Endothelial cell of umbilical vein (primary cell): ENCODE measurements at regions not wholly inside any gene's neighbourhood (a gene's known extent, or its start where the extent isn't known, plus 50 kb on each side); places are given as distances from the start of the nearest gene placed in this dataset.

ENCODE experiments used
- BruUV-seq: library from RNA; stranded (reverse); fragments of 400-500 nt; replicated peaks from 2 replicates; lab custom pipeline; 2021; lab: Mats Ljungman, UMichigan
- CTCF ChIA-PET: fragments of 300-600, 350-600 bp; sonication (Branson Sonifier 250); formaldehyde crosslinking; loops from one replicate; lab custom pipeline; 2021; ENCODE audit warnings: antibody characterized with exemption, inconsistent platforms; lab: Charles Lee
- POLR2A ChIA-PET: fragments of 300-600, 350-600 bp; sonication (Branson Sonifier 250); formaldehyde crosslinking; loops from one replicate; lab custom pipeline; 2021; ENCODE audit warnings: antibody characterized with exemption, inconsistent platforms; lab: Charles Lee
- DNase-seq: peaks from one replicate; pipeline ENCODE4 v3.0.0-alpha.2; 2011; ENCODE audit warnings: low read depth, low spot score
- FAIRE-seq: peaks from 2 replicates; lab custom pipeline; 2011; peaks lifted over from hg19 to GRCh38; lab: Jason Lieb, UNC
- H2AFZ ChIP-seq: 2 replicates; pipeline ENCODE4 v1.6.0; 2012; ENCODE audit warnings: low read depth, low read length, control low read depth, inconsistent platforms
- H3K27ac ChIP-seq: 2 replicates; pipeline ENCODE4 v1.5.1; 2011; ENCODE audit warnings: low read depth, mild to moderate bottlenecking, control low read depth, low read length, moderate library complexity; ENCODE audit not compliant: insufficient read depth
- H3K27me3 ChIP-seq, 2 experiments: 2 replicates each; pipeline versions ENCODE4 v1.6.0 to v1.6.1; 2011; ENCODE audit warnings: low read length in 2 of 2, mixed read lengths in 1 of 2; ENCODE audit not compliant: control insufficient read depth in 2 of 2, insufficient read depth in 2 of 2
- H3K36me3 ChIP-seq, 2 experiments: 2 replicates in 1 of 2; 3 replicates in 1 of 2; pipeline ENCODE4 v1.5.1; 2011; ENCODE audit warnings: low read length in 2 of 2, mild to moderate bottlenecking in 1 of 2, moderate library complexity in 1 of 2; ENCODE audit not compliant: control insufficient read depth in 2 of 2, insufficient read depth in 2 of 2; ENCODE audit errors: extremely low read depth in 1 of 2
- H3K4me1 ChIP-seq: 3 replicates; pipeline ENCODE4 v1.5.1; 2011; ENCODE audit warnings: mild to moderate bottlenecking, low read length; ENCODE audit not compliant: control insufficient read depth, insufficient read depth; ENCODE audit errors: extremely low read depth
- H3K4me2 ChIP-seq: 2 replicates; pipeline ENCODE4 v1.6.1; 2011; ENCODE audit warnings: low read length, control low read depth, mixed read lengths; ENCODE audit not compliant: insufficient read depth
- H3K4me3 ChIP-seq, 3 experiments: fragments of 200-600 bp in 1 of 3; sonication (generic), shearing (Covaris generic) in 1 of 3; replicated peaks in 1 of 3; 2 replicates each; pipeline ENCODE4 v1.5.1; 2011 to 2016; ENCODE audit warnings: control low read depth in 3 of 3, low read length in 3 of 3, mild to moderate bottlenecking in 2 of 3, inconsistent platforms in 1 of 3, low read depth in 1 of 3, moderate library complexity in 1 of 3; ENCODE audit not compliant: insufficient read depth in 1 of 3
- H3K79me2 ChIP-seq: 2 replicates; pipeline ENCODE4 v1.6.0; 2012; ENCODE audit warnings: low read length, inconsistent platforms; ENCODE audit not compliant: control insufficient read depth, insufficient read depth
- H3K9ac ChIP-seq: replicated peaks from 2 replicates; pipeline ENCODE3; 2011; ENCODE audit warnings: low read length, control low read depth; ENCODE audit not compliant: insufficient read depth; ENCODE audit errors: extremely low read depth
- H3K9me1 ChIP-seq: replicated peaks from 3 replicates; pipeline ENCODE4 v1.6.0; 2011; ENCODE audit warnings: mild to moderate bottlenecking, low read length; ENCODE audit not compliant: control insufficient read depth, insufficient read depth; ENCODE audit errors: extremely low read depth
- H3K9me3 ChIP-seq: replicated peaks from 2 replicates; pipeline ENCODE4 v1.5.1; 2012; ENCODE audit warnings: low read length, inconsistent platforms; ENCODE audit not compliant: control insufficient read depth, insufficient read depth
- H4K20me1 ChIP-seq: replicated peaks from 2 replicates; pipeline ENCODE3; 2011; ENCODE audit warnings: mild to moderate bottlenecking, low read length; ENCODE audit not compliant: control insufficient read depth, insufficient read depth; ENCODE audit errors: extremely low read depth
- CTCF ChIP-seq, 2 donors: IDR thresholded peaks; 1 replicate in 1 of 2; 2 replicates in 1 of 2; pipeline ENCODE4 v1.5.1; 2011; ENCODE audit warnings: low read length in 2 of 2, mild to moderate bottlenecking in 2 of 2, moderate library complexity in 2 of 2, control low read depth in 1 of 2, inconsistent platforms in 1 of 2, low read depth in 1 of 2; ENCODE audit not compliant: insufficient read depth in 1 of 2; ENCODE audit errors: extremely low read depth in 1 of 2
- EZH2 ChIP-seq: IDR thresholded peaks from 2 replicates; pipeline ENCODE4 v1.6.1; 2012; ENCODE audit warnings: borderline replicate concordance, low read depth, mild to moderate bottlenecking, moderate library complexity, low read length, inconsistent platforms; ENCODE audit not compliant: severe bottlenecking
- FOS ChIP-seq: IDR thresholded peaks from 2 replicates; pipeline ENCODE4 v1.6.1; 2011; ENCODE audit warnings: mild to moderate bottlenecking, low read length, moderate library complexity, borderline replicate concordance; ENCODE audit not compliant: insufficient read depth
- GATA2 ChIP-seq: IDR thresholded peaks from 2 replicates; pipeline ENCODE4 v1.7.0; 2011; ENCODE audit warnings: low read depth, mild to moderate bottlenecking, moderate library complexity, mixed read lengths, low read length; ENCODE audit not compliant: insufficient read length, insufficient read depth
- JUN ChIP-seq: IDR thresholded peaks from 2 replicates; pipeline ENCODE4 v1.6.1; 2011; ENCODE audit warnings: borderline replicate concordance, low read depth; ENCODE audit not compliant: insufficient read length, insufficient read depth
- MAX ChIP-seq: IDR thresholded peaks from 2 replicates; pipeline ENCODE4 v1.6.1; 2011; ENCODE audit not compliant: insufficient read depth, insufficient read length
- MYC ChIP-seq: IDR thresholded peaks from one replicate; pipeline ENCODE4 v1.6.1; 2011; ENCODE audit warnings: mild to moderate bottlenecking, low read depth, low read length
- POLR2A ChIP-seq: IDR thresholded peaks from 2 replicates; pipeline ENCODE4 v1.6.1; 2012; ENCODE audit warnings: low read depth, mild to moderate bottlenecking, control low read depth, low read length
- POLR2AphosphoS5 ChIP-seq: IDR thresholded peaks from 2 replicates; pipeline ENCODE4 v1.6.1; 2012; ENCODE audit warnings: low read depth, mild to moderate bottlenecking, control low read depth, low read length, moderate library complexity; ENCODE audit not compliant: insufficient read depth
- dilution Hi-C: fragments of 300-500 bp; cut with MboI; formaldehyde crosslinking; loops from one replicate; pipeline ENCODE4 v1.15.0; 2019; ENCODE audit warnings: low sequenced_read_pairs; ENCODE audit not compliant: extremely low pct_ligation_motif_present
- intact Hi-C: fragments of 100-400 bp; cut with micrococcal nuclease; formaldehyde crosslinking; loops from one replicate; pipeline ENCODE4 v1.10.0; 2022

GRCh38 chr3:118347396-118348168, 687.1 kb downstream of the IGSF11 start:
- H3K27me3 ChIP-seq: no peaks in the 10 kb centered on the region
- ChIA-PET CTCF (no interaction called here), POLR2A (no interaction called here)
- TF ChIP-seq JUN: no peak
- no peak for TF ChIP-seq MAX
- no peak for TF ChIP-seq GATA2
- TF ChIP-seq FOS: no peak
- TF ChIP-seq MYC: no peak
- TF ChIP-seq POLR2AphosphoS5: no peak
- no peak for TF ChIP-seq EZH2
- TF ChIP-seq POLR2A: no peak
- no peak for TF ChIP-seq CTCF (IDR thresholded peaks at IDR 0.05; ENCODE audit: extremely low read depth in 1 of 2, insufficient read depth in 1 of 2, low read depth in 1 of 2, low read length in 2 of 2)
- intact Hi-C loops (no loop called here), dilution Hi-C loops (no loop called here)
- H2AFZ ChIP-seq: no peak overlapping the region
- H3K79me2 ChIP-seq: no peaks in the 10 kb centered on the region
- no peak overlapping the region for H3K9ac ChIP-seq
- no peak overlapping the region for H3K4me2 ChIP-seq
- H3K36me3 ChIP-seq: no peaks in the 10 kb centered on the region
- no peaks in the 10 kb centered on the region for H3K9me1 ChIP-seq
- FAIRE-seq: no peak
- H3K4me1 ChIP-seq: no peaks in the 10 kb centered on the region
- no peaks in the 10 kb centered on the region for H4K20me1 ChIP-seq
- no peak overlapping the region for H3K27ac ChIP-seq
- DNase-seq: no peak
- H3K4me3 ChIP-seq: no peak overlapping the region
- no TSS peak for BruUV-seq
- H3K9me3 ChIP-seq: peaks cover 7% of the 10 kb centered on the region
